NT2/D1 (cell line): ENCODE measurements at regions not wholly inside any gene's neighbourhood (a gene's known extent, or its start where the extent isn't known, plus 50 kb on each side); places are given as distances from the start of the nearest gene placed in this dataset.

Experiments used
- DNase-seq: peaks from one replicate; pipeline ENCODE4 v3.0.0-alpha.2; 2011; ENCODE audit warnings: low read depth, low spot score
- H3K27me3 ChIP-seq: 2 replicates; pipeline ENCODE4 v1.6.0; 2011; ENCODE audit warnings: mild to moderate bottlenecking; ENCODE audit not compliant: insufficient read length, insufficient read depth
- H3K36me3 ChIP-seq: 2 replicates; pipeline ENCODE4 v1.6.1; 2011; ENCODE audit warnings: mild to moderate bottlenecking, low read length, mixed read lengths; ENCODE audit not compliant: insufficient read depth, insufficient read length
- H3K4me1 ChIP-seq: 2 replicates; pipeline ENCODE4 v1.5.1; 2011; ENCODE audit not compliant: insufficient read depth, insufficient read length
- H3K4me3 ChIP-seq: 2 replicates; pipeline ENCODE4 v1.5.1; 2011; ENCODE audit warnings: low read depth; ENCODE audit not compliant: insufficient read length
- H3K9ac ChIP-seq: 2 replicates; pipeline ENCODE4 v1.6.0; 2011; ENCODE audit warnings: low read depth; ENCODE audit not compliant: insufficient read length
- H3K9me3 ChIP-seq: 2 replicates; pipeline ENCODE4 v1.5.1; 2011; ENCODE audit warnings: mild to moderate bottlenecking, low read length; ENCODE audit not compliant: insufficient read depth
- SUZ12 ChIP-seq: IDR thresholded peaks from 2 replicates; pipeline ENCODE4 v1.6.1; 2011; ENCODE audit not compliant: insufficient read length, insufficient read depth; ENCODE audit errors: extremely low read depth
- YY1 ChIP-seq: IDR thresholded peaks from 2 replicates; pipeline ENCODE4 v1.6.1; 2011; ENCODE audit not compliant: insufficient read length, insufficient read depth
- ZNF274 ChIP-seq: IDR thresholded peaks from 2 replicates; pipeline ENCODE4 v1.6.1; 2011; ENCODE audit warnings: mild to moderate bottlenecking, low read depth, low read length

GRCh38 chr4:89511776-89512175, 204.2 kb upstream of the GPRIN3 start:
- Histone ChIP-seq H3K9ac (no peak overlapping the region), H3K9me3 (no peaks in the 10 kb centered on the region; the same call in 1 of the 2 replicates), H3K4me3 (no peak overlapping the region), H3K4me1 (no peaks in the 10 kb centered on the region), H3K36me3 (no peaks in the 10 kb centered on the region), H3K27me3 (no peaks in the 10 kb centered on the region)
- TF ChIP-seq ZNF274 = no peak
- no peak for TF ChIP-seq SUZ12
- no peak for TF ChIP-seq YY1
- no peak for DNase-seq

- H3K9ac ChIP-seq = no peak overlapping the region
- no peak overlapping the region for H3K4me3 ChIP-seq
- H3K27me3 ChIP-seq = no peaks in the 10 kb centered on the region
- H3K4me1 ChIP-seq = no peaks in the 10 kb centered on the region
- TF ChIP-seq YY1 (no peak), ZNF274 (no peak), SUZ12 (no peak)
- no peak for DNase-seq
- no peaks in the 10 kb centered on the region for H3K36me3 ChIP-seq
- H3K9me3 ChIP-seq = no peaks in the 10 kb centered on the region; the same call in 1 of the 2 replicates
These were observed 202.2 kb upstream of the GPRIN3 start for GRCh38 chr4:89509708-89510281.

GRCh38 chr4:89506866-89507491, 199.4 kb upstream of the GPRIN3 start:
- no peaks in the 10 kb centered on the region for H3K27me3 ChIP-seq
- DNase-seq = no peak
- no peaks in the 10 kb centered on the region for H3K36me3 ChIP-seq
- no peak for TF ChIP-seq YY1
- no peak for TF ChIP-seq ZNF274
- no peak for TF ChIP-seq SUZ12
- no peak overlapping the region for H3K9ac ChIP-seq
- H3K4me3 ChIP-seq = no peak overlapping the region
- no peaks in the 10 kb centered on the region for H3K4me1 ChIP-seq
- H3K9me3 ChIP-seq = no peaks in the 10 kb centered on the region; the same call in 1 of the 2 replicates

- no peak overlapping the region for H3K4me3 ChIP-seq
- H3K36me3 ChIP-seq = no peaks in the 10 kb centered on the region
- H3K9me3 ChIP-seq = no peaks in the 10 kb centered on the region
- DNase-seq = no peak
- H3K4me1 ChIP-seq = no peaks in the 10 kb centered on the region
- H3K9ac ChIP-seq = no peak overlapping the region
- TF ChIP-seq SUZ12 (no peak), YY1 (no peak), ZNF274 (no peak)
- no peaks in the 10 kb centered on the region for H3K27me3 ChIP-seq
These were observed 195.0 kb upstream of the GPRIN3 start for GRCh38 chr4:89502581-89502980.

GRCh38 chr4:89497517-89498308, 190.1 kb upstream of the GPRIN3 start:
- Histone ChIP-seq H3K4me3 (no peak overlapping the region), H3K27me3 (no peaks in the 10 kb centered on the region), H3K36me3 (no peaks in the 10 kb centered on the region), H3K9me3 (no peaks in the 10 kb centered on the region), H3K4me1 (no peaks in the 10 kb centered on the region), H3K9ac (no peak overlapping the region)
- no peak for DNase-seq
- TF ChIP-seq ZNF274 = no peak
- no peak for TF ChIP-seq SUZ12
- no peak for TF ChIP-seq YY1

GRCh38 chr4:89496851-89497250, 189.3 kb upstream of the GPRIN3 start:
- DNase-seq = no peak
- H3K4me3 ChIP-seq = no peak overlapping the region
- TF ChIP-seq SUZ12 (no peak), ZNF274 (no peak), YY1 (no peak)
- H3K9me3 ChIP-seq = no peaks in the 10 kb centered on the region
- H3K27me3 ChIP-seq = no peaks in the 10 kb centered on the region
- H3K36me3 ChIP-seq = no peaks in the 10 kb centered on the region
- no peak overlapping the region for H3K9ac ChIP-seq
- no peaks in the 10 kb centered on the region for H3K4me1 ChIP-seq

GRCh38 chr4:89493367-89493766, 185.8 kb upstream of the GPRIN3 start:
- no peaks in the 10 kb centered on the region for H3K27me3 ChIP-seq
- no peaks in the 10 kb centered on the region for H3K4me1 ChIP-seq
- H3K36me3 ChIP-seq = no peaks in the 10 kb centered on the region
- TF ChIP-seq YY1 (no peak), SUZ12 (no peak), ZNF274 (no peak)
- no peaks in the 10 kb centered on the region for H3K9me3 ChIP-seq
- no peak overlapping the region for H3K9ac ChIP-seq
- no peak overlapping the region for H3K4me3 ChIP-seq
- no peak for DNase-seq
